ENCODE measurements at regions not wholly inside any gene's neighbourhood (a gene's known extent, or its start where the extent isn't known, plus 50 kb on each side); places are given as distances from the start of the nearest gene placed in this dataset.

DNA sequence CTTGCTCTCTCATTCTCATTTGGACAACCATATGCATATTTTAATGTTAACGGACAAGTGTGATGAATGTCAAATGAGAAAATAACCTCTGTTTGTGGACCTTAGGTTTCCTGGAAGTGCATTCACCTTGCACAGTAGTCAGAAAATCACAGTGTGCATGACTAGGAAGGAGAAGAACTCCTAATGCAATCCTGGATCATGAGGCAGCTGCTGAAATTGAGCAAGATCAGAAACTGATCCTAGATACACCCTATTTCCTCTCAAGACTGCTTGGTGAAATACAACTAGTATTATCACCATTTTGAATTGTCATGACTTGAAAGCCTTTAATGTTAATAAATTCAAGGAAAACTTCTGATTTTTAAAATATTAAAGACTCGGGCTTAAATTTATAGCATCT lies 1148.9 kb downstream of the STIM2 start (continued):
- TF ChIP-seq, protein P1, sequence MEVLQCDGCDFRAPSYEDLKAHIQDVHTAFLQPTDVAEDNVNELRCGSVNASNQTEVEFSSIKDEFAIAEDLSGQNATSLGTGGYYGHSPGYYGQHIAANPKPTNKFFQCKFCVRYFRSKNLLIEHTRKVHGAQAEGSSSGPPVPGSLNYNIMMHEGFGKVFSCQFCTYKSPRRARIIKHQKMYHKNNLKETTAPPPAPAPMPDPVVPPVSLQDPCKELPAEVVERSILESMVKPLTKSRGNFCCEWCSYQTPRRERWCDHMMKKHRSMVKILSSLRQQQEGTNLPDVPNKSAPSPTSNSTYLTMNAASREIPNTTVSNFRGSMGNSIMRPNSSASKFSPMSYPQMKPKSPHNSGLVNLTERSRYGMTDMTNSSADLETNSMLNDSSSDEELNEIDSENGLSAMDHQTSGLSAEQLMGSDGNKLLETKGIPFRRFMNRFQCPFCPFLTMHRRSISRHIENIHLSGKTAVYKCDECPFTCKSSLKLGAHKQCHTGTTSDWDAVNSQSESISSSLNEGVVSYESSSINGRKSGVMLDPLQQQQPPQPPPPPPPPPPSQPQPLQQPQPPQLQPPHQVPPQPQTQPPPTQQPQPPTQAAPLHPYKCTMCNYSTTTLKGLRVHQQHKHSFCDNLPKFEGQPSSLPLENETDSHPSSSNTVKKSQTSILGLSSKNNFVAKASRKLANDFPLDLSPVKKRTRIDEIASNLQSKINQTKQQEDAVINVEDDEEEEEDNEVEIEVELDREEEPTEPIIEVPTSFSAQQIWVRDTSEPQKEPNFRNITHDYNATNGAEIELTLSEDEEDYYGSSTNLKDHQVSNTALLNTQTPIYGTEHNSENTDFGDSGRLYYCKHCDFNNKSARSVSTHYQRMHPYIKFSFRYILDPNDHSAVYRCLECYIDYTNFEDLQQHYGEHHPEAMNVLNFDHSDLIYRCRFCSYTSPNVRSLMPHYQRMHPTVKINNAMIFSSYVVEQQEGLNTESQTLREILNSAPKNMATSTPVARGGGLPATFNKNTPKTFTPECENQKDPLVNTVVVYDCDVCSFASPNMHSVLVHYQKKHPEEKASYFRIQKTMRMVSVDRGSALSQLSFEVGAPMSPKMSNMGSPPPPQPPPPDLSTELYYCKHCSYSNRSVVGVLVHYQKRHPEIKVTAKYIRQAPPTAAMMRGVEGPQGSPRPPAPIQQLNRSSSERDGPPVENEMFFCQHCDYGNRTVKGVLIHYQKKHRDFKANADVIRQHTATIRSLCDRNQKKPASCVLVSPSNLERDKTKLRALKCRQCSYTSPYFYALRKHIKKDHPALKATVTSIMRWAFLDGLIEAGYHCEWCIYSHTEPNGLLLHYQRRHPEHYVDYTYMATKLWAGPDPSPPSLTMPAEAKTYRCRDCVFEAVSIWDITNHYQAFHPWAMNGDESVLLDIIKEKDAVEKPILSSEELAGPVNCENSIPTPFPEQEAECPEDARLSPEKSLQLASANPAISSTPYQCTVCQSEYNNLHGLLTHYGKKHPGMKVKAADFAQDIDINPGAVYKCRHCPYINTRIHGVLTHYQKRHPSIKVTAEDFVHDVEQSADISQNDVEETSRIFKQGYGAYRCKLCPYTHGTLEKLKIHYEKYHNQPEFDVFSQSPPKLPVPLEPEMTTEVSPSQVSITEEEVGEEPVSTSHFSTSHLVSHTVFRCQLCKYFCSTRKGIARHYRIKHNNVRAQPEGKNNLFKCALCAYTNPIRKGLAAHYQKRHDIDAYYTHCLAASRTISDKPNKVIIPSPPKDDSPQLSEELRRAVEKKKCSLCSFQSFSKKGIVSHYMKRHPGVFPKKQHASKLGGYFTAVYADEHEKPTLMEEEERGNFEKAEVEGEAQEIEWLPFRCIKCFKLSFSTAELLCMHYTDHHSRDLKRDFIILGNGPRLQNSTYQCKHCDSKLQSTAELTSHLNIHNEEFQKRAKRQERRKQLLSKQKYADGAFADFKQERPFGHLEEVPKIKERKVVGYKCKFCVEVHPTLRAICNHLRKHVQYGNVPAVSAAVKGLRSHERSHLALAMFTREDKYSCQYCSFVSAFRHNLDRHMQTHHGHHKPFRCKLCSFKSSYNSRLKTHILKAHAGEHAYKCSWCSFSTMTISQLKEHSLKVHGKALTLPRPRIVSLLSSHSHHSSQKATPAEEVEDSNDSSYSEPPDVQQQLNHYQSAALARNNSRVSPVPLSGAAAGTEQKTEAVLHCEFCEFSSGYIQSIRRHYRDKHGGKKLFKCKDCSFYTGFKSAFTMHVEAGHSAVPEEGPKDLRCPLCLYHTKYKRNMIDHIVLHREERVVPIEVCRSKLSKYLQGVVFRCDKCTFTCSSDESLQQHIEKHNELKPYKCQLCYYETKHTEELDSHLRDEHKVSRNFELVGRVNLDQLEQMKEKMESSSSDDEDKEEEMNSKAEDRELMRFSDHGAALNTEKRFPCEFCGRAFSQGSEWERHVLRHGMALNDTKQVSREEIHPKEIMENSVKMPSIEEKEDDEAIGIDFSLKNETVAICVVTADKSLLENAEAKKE (CRISPR knock-in tag; IDR thresholded peaks at IDR 0.05) = no peak
- TF ChIP-seq STAT1 (IDR thresholded peaks at IDR 0.05; ENCODE audit: unreplicated experiment) = no peak
- TF ChIP-seq, protein P2, sequence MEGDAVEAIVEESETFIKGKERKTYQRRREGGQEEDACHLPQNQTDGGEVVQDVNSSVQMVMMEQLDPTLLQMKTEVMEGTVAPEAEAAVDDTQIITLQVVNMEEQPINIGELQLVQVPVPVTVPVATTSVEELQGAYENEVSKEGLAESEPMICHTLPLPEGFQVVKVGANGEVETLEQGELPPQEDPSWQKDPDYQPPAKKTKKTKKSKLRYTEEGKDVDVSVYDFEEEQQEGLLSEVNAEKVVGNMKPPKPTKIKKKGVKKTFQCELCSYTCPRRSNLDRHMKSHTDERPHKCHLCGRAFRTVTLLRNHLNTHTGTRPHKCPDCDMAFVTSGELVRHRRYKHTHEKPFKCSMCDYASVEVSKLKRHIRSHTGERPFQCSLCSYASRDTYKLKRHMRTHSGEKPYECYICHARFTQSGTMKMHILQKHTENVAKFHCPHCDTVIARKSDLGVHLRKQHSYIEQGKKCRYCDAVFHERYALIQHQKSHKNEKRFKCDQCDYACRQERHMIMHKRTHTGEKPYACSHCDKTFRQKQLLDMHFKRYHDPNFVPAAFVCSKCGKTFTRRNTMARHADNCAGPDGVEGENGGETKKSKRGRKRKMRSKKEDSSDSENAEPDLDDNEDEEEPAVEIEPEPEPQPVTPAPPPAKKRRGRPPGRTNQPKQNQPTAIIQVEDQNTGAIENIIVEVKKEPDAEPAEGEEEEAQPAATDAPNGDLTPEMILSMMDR (conservative IDR thresholded peaks at IDR 0.05; ENCODE audit: low read depth in 2 of 2) = no peak

DNA sequence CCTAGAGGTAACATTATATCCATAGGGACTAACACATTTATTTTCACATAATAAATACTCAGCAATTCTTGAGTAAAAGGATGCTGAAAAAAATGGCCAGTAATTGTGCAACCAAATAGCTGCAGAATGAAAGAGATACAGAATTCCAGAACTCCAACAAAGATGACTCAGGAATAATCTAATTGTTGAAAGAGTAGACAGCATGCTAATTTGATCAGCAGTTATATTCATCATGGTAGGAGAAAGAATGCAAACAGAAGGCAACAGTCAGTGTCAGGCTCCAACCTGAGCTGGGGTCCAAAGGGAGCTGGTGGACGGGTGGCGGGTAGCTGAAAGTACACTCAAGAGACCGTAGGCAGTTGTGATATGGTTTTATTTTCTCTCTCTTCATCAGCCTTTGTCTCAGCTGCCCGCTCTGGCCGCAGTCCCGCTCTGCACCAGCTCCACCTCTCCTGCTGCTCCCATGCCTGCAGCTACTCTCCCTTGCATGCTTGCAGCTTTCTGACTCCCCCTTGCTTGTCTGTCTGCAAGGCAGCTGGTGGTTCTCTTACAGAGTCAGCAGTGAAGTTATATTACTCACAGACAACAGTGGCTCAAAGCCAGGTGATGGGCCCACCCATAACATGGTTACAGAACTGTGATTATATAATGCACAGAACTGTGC lies 1150.1 kb downstream of the STIM2 start:
- no peak for ATAC-seq
- no peak overlapping the region for H3K4me2 ChIP-seq
- no peak overlapping the region for H3K4me3 ChIP-seq
- Mint-ChIP-seq H3K4me1 (no peaks in the 10 kb centered on the region), H3K27me3 (ENCODE audit: insufficient read depth, low read depth, poor library complexity) (no peaks in the 10 kb centered on the region), H3K9me3 (peaks cover 21% of the 10 kb centered on the region), H3K4me3 (no peak overlapping the region), H3K27ac (no peak overlapping the region), H3K36me3 (ENCODE audit: low read depth) (peaks cover 4% of the 10 kb centered on the region; the same call in 2 of the 3 replicates)
- H3K27me3 ChIP-seq (ENCODE audit: insufficient read depth) = no peaks in the 10 kb centered on the region
- no peak for DNase-seq (ENCODE audit: low spot score)
- no peaks in the 10 kb centered on the region for H3K79me2 ChIP-seq (replicated peaks; ENCODE audit: insufficient read depth)
- H3K36me3 ChIP-seq (ENCODE audit: insufficient read depth) = no peaks in the 10 kb centered on the region
- H4K20me1 ChIP-seq (replicated peaks; ENCODE audit: insufficient read depth) = no peaks in the 10 kb centered on the region
- H3K27ac ChIP-seq (ENCODE audit: low read depth) = no peak overlapping the region
- H3K9me2 ChIP-seq (ENCODE audit: insufficient read depth) = peaks cover 4% of the 10 kb centered on the region; the same call in 1 of the 2 replicates
- H2AFZ ChIP-seq = peak overlapping the region; percentile 84; the same call in 1 of the 2 replicates
- no peaks in the 10 kb centered on the region for H3F3A ChIP-seq (replicated peaks; ENCODE audit: low read depth)
- no peaks in the 10 kb centered on the region for H3K4me1 ChIP-seq (ENCODE audit: insufficient read depth)
- TF ChIP-seq ZNF114 (CRISPR knock-in tag; IDR thresholded peaks at IDR 0.05) (no peak), POLR2AphosphoS5 (IDR thresholded peaks at IDR 0.05; ENCODE audit: low read depth) (no peak), EZH2 (IDR thresholded peaks at IDR 0.05; ENCODE audit: low read depth, unreplicated experiment) (no peak)
- TF ChIP-seq, protein P1 (CRISPR knock-in tag; IDR thresholded peaks at IDR 0.05) = no peak
